ENCODE measurements at regions not wholly inside any gene's neighbourhood (a gene's known extent, or its start where the extent isn't known, plus 50 kb on each side); places are given as distances from the start of the nearest gene placed in this dataset.

DNA sequence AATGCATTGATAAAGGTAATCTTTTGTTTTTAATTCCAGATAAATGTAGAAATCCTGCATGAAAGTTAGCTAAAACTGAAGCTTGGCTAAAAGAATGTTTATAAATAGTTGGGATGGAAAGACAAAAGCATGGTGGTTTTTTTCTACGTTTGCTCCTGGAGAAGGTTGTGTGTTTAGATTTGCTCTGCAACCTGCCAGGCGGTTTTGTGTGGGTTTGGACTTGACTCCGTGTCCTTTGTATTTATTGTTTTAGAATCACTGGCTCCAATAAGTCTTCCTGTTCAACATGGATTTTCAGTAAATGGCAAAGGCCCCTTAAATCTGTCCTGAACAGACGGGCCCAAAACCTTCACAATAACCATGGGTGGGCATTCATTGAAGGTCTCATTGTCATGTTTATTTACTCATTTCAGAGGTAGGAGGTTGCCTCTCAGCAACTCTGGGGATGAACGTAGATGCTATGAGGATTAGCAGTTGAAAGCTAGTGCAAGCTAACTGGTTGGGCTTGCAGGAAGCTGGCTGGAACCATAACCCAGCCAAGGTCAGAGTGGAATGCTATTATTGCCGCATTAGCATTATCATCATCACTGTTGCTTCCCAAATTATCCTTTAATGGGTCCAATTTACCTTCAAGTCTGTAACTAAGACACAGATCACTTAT, 60.6 kb upstream of the ADAMTS9 start:
- TF ChIP-seq GATA2 (IDR thresholded peaks at IDR 0.05; ENCODE audit: low read depth, low read length) (no peak), GATA3 (IDR thresholded peaks at IDR 0.05; ENCODE audit: low read depth, low read length) (no peak)
